SK-N-DZ (cell line): ENCODE measurements at regions not wholly inside any gene's neighbourhood (a gene's known extent, or its start where the extent isn't known, plus 50 kb on each side); places are given as distances from the start of the nearest gene placed in this dataset.

Experiments
- DNase-seq: peaks from one replicate; pipeline ENCODE4 v3.0.0-alpha.2; 2015; ENCODE audit warnings: low spot score

GRCh38 chr14:96638041-96638855, 136.1 kb downstream of the PAPOLA start:
- DNase-seq: no peak

- DNase-seq: no peak
Observed at GRCh38 chr14:96639550-96639949, 137.4 kb downstream of the PAPOLA start.

- DNase-seq: no peak
Observed at GRCh38 chr14:96648506-96649326, 146.5 kb downstream of the PAPOLA start.

GRCh38 chr14:96649327-96649601, 147.1 kb downstream of the PAPOLA start:
- no peak for DNase-seq

- no peak for DNase-seq
Observed at GRCh38 chr14:96653597-96653996, 143.6 kb upstream of the VRK1 start.

- DNase-seq: no peak
Observed at GRCh38 chr14:96658611-96659010, 138.6 kb upstream of the VRK1 start.

- no peak for DNase-seq
Observed at GRCh38 chr14:96660123-96660522, 137.1 kb upstream of the VRK1 start.

- no peak for DNase-seq
Observed at GRCh38 chr14:96660667-96661066, 136.5 kb upstream of the VRK1 start.

- no peak for DNase-seq
Observed at GRCh38 chr14:96661244-96661969, 135.8 kb upstream of the VRK1 start.

- no peak for DNase-seq
Observed at GRCh38 chr14:96662116-96662970, 134.8 kb upstream of the VRK1 start.

GRCh38 chr14:96663076-96663475, 134.1 kb upstream of the VRK1 start:
- no peak for DNase-seq

GRCh38 chr14:96663491-96664067, 133.6 kb upstream of the VRK1 start:
- no peak for DNase-seq

- no peak for DNase-seq
Observed at GRCh38 chr14:96666088-96666487, 131.1 kb upstream of the VRK1 start.

GRCh38 chr14:96670391-96670790, 126.8 kb upstream of the VRK1 start:
- no peak for DNase-seq

GRCh38 chr14:96671218-96671617, 126.0 kb upstream of the VRK1 start:
- no peak for DNase-seq

GRCh38 chr14:96673706-96674105, 123.5 kb upstream of the VRK1 start:
- DNase-seq: no peak

GRCh38 chr14:96674121-96674520, 123.1 kb upstream of the VRK1 start:
- no peak for DNase-seq

- no peak for DNase-seq
Observed at GRCh38 chr14:96676166-96676565, 121.0 kb upstream of the VRK1 start.

- no peak for DNase-seq
Observed at GRCh38 chr14:96681829-96682228, 115.4 kb upstream of the VRK1 start.

- DNase-seq: no peak
Observed at GRCh38 chr14:96682401-96682800, 114.8 kb upstream of the VRK1 start.
